Chondrocyte (in vitro differentiated cells): ENCODE measurements at regions not wholly inside any gene's neighbourhood (a gene's known extent, or its start where the extent isn't known, plus 50 kb on each side); places are given as distances from the start of the nearest gene placed in this dataset.

Experiments used
- DNase-seq: peaks from one replicate; pipeline ENCODE4 v3.0.0; 2021; ENCODE audit warnings: mixed read lengths, low spot score
- H3K27ac Mint-ChIP-seq: one replicate; pipeline ENCODE4 v1.8.0; 2021; ENCODE audit warnings: mild to moderate bottlenecking, moderate library complexity, mixed read lengths; ENCODE audit not compliant: unreplicated experiment
- H3K27me3 Mint-ChIP-seq: 2 replicates; pipeline ENCODE4 v1.8.0; 2021; ENCODE audit warnings: low read depth, mixed read lengths
- H3K36me3 Mint-ChIP-seq: 2 replicates; pipeline ENCODE4 v1.8.0; 2021; ENCODE audit warnings: low read depth, mixed read lengths
- H3K4me1 Mint-ChIP-seq: 2 replicates; pipeline ENCODE4 v1.8.0; 2021; ENCODE audit warnings: low read depth, mild to moderate bottlenecking, mixed read lengths
- H3K4me3 Mint-ChIP-seq: one replicate; pipeline ENCODE4 v1.8.0; 2021; ENCODE audit warnings: mild to moderate bottlenecking, moderate library complexity, mixed read lengths; ENCODE audit not compliant: unreplicated experiment
- H3K9me3 Mint-ChIP-seq: 2 replicates; pipeline ENCODE4 v1.8.0; 2021; ENCODE audit warnings: low read depth, mixed read lengths
- TF ChIP-seq, protein P1 (sequence below): fragments of 200-600 bp; sonication (generic); IDR thresholded peaks from 2 replicates; pipeline ENCODE4 v1.5.0; 2021; ENCODE audit warnings: antibody characterized with exemption, mild to moderate bottlenecking, moderate library complexity

DNA sequence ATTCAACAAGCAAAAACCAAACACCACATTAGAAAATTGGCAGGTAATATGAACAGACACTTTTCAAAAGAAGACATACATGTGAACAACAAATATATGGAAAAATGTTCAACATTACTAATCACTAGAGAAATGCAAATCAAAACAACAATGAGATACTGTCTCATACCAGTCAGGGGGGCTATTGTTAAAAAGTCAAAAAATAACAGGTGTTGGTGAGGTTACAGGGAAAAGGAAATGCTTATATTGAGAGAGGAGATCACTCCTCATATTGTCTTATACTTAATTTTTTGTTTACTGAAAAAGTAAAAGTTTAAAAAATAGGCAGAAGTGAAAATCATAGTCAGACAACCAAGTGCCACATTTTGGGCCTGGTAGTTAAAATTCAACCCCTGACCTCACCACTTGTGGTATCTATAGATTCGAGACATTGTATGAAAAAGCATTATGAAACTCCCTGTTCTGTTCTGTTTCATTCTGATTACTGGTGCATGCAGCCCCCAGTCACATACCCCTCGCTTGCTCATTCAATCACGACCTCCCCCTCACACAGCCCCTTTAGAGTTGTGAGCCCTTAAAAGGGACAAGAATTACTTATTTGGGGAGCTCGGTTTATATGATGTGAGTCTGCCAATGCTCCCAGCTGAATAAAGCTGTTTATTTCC is 153.7 kb upstream of the FGF16 start:
- Mint-ChIP-seq H3K4me1 (no peaks in the 10 kb centered on the region), H3K27ac (no peak overlapping the region), H3K4me3 (no peak overlapping the region), H3K27me3 (no peaks in the 10 kb centered on the region), H3K9me3 (peaks cover 32% of the 10 kb centered on the region), H3K36me3 (peaks cover 1% of the 10 kb centered on the region)
- TF ChIP-seq, protein P1, sequence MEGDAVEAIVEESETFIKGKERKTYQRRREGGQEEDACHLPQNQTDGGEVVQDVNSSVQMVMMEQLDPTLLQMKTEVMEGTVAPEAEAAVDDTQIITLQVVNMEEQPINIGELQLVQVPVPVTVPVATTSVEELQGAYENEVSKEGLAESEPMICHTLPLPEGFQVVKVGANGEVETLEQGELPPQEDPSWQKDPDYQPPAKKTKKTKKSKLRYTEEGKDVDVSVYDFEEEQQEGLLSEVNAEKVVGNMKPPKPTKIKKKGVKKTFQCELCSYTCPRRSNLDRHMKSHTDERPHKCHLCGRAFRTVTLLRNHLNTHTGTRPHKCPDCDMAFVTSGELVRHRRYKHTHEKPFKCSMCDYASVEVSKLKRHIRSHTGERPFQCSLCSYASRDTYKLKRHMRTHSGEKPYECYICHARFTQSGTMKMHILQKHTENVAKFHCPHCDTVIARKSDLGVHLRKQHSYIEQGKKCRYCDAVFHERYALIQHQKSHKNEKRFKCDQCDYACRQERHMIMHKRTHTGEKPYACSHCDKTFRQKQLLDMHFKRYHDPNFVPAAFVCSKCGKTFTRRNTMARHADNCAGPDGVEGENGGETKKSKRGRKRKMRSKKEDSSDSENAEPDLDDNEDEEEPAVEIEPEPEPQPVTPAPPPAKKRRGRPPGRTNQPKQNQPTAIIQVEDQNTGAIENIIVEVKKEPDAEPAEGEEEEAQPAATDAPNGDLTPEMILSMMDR = no peak
- no peak for DNase-seq

DNA sequence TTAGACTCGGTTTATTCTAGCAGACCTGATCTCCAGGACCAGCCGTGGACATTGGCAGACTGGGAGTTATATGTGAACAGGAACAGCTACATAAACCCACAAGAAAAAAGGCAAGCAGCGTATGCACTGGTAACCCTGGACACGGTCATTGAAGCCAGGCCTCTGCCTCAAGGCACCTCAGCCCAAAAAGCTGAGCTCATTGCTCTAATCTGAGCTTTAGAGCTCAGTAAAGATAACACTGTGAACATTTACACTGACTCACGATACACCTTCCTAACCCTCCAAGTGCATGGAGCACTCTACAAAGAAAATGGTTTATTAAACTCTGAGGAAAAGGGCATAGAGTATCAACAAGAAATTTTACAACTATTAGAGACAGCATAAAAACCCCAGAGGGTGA is 148.9 kb upstream of the FGF16 start:
- Mint-ChIP-seq H3K4me1 (no peaks in the 10 kb centered on the region), H3K4me3 (no peak overlapping the region), H3K27me3 (no peaks in the 10 kb centered on the region), H3K27ac (no peak overlapping the region), H3K36me3 (no peaks in the 10 kb centered on the region), H3K9me3 (peaks cover 33% of the 10 kb centered on the region)
- TF ChIP-seq, protein P1 = no peak
- no peak for DNase-seq

DNA sequence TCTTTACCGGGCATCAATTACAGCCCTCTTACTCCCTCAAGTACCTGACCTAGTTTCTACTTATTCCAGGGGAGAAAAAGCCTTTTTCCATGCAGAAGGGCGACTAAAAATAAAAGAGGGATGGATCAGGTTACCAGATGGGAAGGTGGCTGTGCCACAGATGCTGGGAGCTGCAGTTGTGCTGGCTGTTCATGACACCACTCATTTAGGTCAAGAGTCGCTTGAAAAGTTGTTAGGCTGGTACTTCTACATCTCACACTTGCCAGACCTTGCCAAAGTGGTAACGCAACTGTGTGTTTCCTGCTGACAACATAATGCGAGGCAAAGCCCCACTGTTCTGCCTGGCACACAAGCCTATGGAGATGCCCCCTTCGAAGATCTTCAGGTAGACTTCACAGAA is 148.4 kb upstream of the FGF16 start:
- H3K27me3 Mint-ChIP-seq = no peaks in the 10 kb centered on the region
- H3K4me3 Mint-ChIP-seq = no peak overlapping the region
- no peaks in the 10 kb centered on the region for H3K36me3 Mint-ChIP-seq
- TF ChIP-seq, protein P1 = no peak
- peaks cover 34% of the 10 kb centered on the region for H3K9me3 Mint-ChIP-seq
- no peak overlapping the region for H3K27ac Mint-ChIP-seq
- no peaks in the 10 kb centered on the region for H3K4me1 Mint-ChIP-seq
- no peak for DNase-seq

DNA sequence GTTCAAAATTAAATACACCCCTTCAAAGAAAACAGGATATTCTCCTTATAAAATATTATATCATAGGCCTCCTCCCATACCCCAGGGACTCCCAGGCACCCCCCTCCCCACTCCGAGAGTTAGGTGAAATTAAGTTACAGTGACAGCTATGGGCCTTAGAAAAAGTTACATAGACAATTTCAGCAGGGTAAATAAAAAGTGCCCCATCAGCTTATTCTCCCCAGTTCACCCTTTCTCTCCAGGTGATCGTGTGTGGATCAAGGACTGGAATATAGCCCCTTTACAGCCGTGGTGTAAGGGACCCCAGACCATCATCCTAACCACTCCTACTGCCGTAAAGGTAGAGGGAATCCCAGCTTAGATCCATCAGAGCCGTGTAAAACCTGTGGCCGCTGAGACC is 147.6 kb upstream of the FGF16 start:
- Mint-ChIP-seq H3K4me3 (no peak overlapping the region), H3K36me3 (no peaks in the 10 kb centered on the region), H3K4me1 (no peaks in the 10 kb centered on the region), H3K27me3 (no peaks in the 10 kb centered on the region), H3K9me3 (peaks cover 36% of the 10 kb centered on the region), H3K27ac (no peak overlapping the region)
- TF ChIP-seq, protein P1 = no peak
- DNase-seq = no peak

DNA sequence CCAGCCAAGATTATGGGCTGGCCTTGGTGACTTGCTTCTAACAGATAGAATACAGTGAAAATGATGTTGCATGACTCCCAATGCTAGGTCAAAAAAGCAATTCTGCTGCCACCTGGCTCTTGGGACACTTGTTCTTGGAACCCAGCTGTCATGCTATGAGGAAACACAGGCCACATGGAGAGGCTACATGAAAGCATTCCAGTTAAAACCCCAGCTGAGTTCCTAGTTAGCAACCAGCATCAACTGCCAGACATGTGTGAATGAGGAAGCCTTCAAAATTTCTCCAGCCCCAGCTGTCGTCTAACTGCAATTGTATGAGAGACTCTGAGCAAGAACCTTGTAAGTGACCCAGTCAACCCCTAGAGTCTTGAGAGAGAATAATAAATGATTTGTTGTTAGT is 105.2 kb upstream of the FGF16 start:
- no peak for DNase-seq
- no peaks in the 10 kb centered on the region for H3K27me3 Mint-ChIP-seq

More for the DNA sequence above, 105.2 kb upstream of the FGF16 start:
- Mint-ChIP-seq H3K9me3 (peaks cover 15% of the 10 kb centered on the region), H3K36me3 (no peaks in the 10 kb centered on the region), H3K27ac (no peak overlapping the region), H3K4me3 (no peak overlapping the region), H3K4me1 (peaks cover 2% of the 10 kb centered on the region)
- TF ChIP-seq, protein P1 = no peak
